T-cell (primary cell): ENCODE measurements at regions not wholly inside any gene's neighbourhood (a gene's known extent, or its start where the extent isn't known, plus 50 kb on each side); places are given as distances from the start of the nearest gene placed in this dataset.

Source experiments
- ATAC-seq, 4 experiments: fragments of 200-7000 bp in 3 of 4; fragments of 150-1000 bp in 1 of 4; cut with Tn5 transposase; replicated peaks in 1 of 4; 1 replicate in 3 of 4; 2 replicates in 1 of 4; pipeline ENCODE4 v1.10.0; 2021; ENCODE audit warnings: moderate library complexity in 3 of 4, mild to moderate bottlenecking in 2 of 4, moderate number of reproducible peaks in 1 of 4
- CTCF ChIA-PET, 2 donors: fragments of 300-600 bp; sonication (Branson Sonifier 250); formaldehyde crosslinking; loops; one replicate each; lab custom pipeline; 2022; ENCODE audit warnings: antibody characterized with exemption in 2 of 2; lab: Charles Lee
- POLR2A ChIA-PET, 2 donors: fragments of 300-600 bp; sonication (Branson Sonifier 250); formaldehyde crosslinking; loops; one replicate each; lab custom pipeline; 2022; ENCODE audit warnings: antibody characterized with exemption in 2 of 2; lab: Charles Lee
- DNase-seq, 35 experiments: peaks; one replicate each; pipeline versions ENCODE4 v3.0.0 to v3.0.0-alpha.2; 2013 to 2023
- H3K27ac ChIP-seq: one replicate; pipeline ENCODE4 v1.5.1; 2013; ENCODE audit warnings: low read length
- H3K27me3 ChIP-seq, 2 experiments: replicated peaks in 1 of 2; 1 replicate in 1 of 2; 2 replicates in 1 of 2; pipeline versions ENCODE4 v1.6.1 to v1.7.0; 2013; ENCODE audit warnings: low read length in 1 of 2, mixed read lengths in 1 of 2; ENCODE audit not compliant: control insufficient read depth in 2 of 2, insufficient read depth in 2 of 2; ENCODE audit errors: extremely low read depth in 1 of 2
- H3K36me3 ChIP-seq, 2 donors: 1 replicate in 1 of 2; 2 replicates in 1 of 2; pipeline versions ENCODE4 v1.6.1 to v1.7.0; 2013; ENCODE audit warnings: low read length in 1 of 2; ENCODE audit not compliant: control insufficient read depth in 2 of 2, insufficient read depth in 1 of 2; ENCODE audit errors: extremely low read depth in 1 of 2
- H3K4me1 ChIP-seq, 2 experiments: 1 replicate in 1 of 2; 2 replicates in 1 of 2; pipeline versions ENCODE4 v1.6.1 to v1.7.0; 2013; ENCODE audit warnings: low read length in 2 of 2, mixed read lengths in 1 of 2; ENCODE audit not compliant: insufficient read depth in 2 of 2, control insufficient read depth in 1 of 2; ENCODE audit errors: extremely low read depth in 1 of 2
- H3K4me3 ChIP-seq, 2 donors: 1 replicate in 1 of 2; 2 replicates in 1 of 2; pipeline versions ENCODE4 v1.5.1 to v1.7.0; 2013; ENCODE audit warnings: mild to moderate bottlenecking in 2 of 2, low read length in 1 of 2, moderate library complexity in 1 of 2; ENCODE audit not compliant: control insufficient read depth in 1 of 2; ENCODE audit errors: extremely low read depth in 1 of 2
- H3K9me3 ChIP-seq: 2 replicates; pipeline ENCODE4 v1.7.0; 2013
- H3K27ac Mint-ChIP-seq, 2 donors: one replicate each; pipeline ENCODE4 v1.8.0; 2020 to 2021; ENCODE audit warnings: mild to moderate bottlenecking in 2 of 2, mixed read lengths in 2 of 2
- H3K27me3 Mint-ChIP-seq, 2 donors: one replicate each; pipeline ENCODE4 v1.8.0; 2021 to 2022; ENCODE audit warnings: mixed read lengths in 2 of 2
- H3K36me3 Mint-ChIP-seq: one replicate; pipeline ENCODE4 v1.8.0; 2021; ENCODE audit warnings: mixed read lengths
- H3K4me1 Mint-ChIP-seq, 3 donors: one replicate each; pipeline ENCODE4 v1.8.0; 2020 to 2022; ENCODE audit warnings: mixed read lengths in 3 of 3, mild to moderate bottlenecking in 1 of 3
- H3K4me3 Mint-ChIP-seq, 3 donors: one replicate each; pipeline ENCODE4 v1.8.0; 2020 to 2022; ENCODE audit warnings: mild to moderate bottlenecking in 3 of 3, mixed read lengths in 3 of 3, moderate library complexity in 3 of 3
- H3K9me3 Mint-ChIP-seq, 3 donors: one replicate each; pipeline ENCODE4 v1.8.0; 2020 to 2022; ENCODE audit warnings: mixed read lengths in 3 of 3
- WGBS: methylation state at CpG from one replicate; pipeline ENCODE4 v1.1.5; 2013; ENCODE audit warnings: missing lambda C conversion rate; ENCODE audit not compliant: insufficient coverage; 5-methylcytosine and 5-hydroxymethylcytosine counted together

DNA sequence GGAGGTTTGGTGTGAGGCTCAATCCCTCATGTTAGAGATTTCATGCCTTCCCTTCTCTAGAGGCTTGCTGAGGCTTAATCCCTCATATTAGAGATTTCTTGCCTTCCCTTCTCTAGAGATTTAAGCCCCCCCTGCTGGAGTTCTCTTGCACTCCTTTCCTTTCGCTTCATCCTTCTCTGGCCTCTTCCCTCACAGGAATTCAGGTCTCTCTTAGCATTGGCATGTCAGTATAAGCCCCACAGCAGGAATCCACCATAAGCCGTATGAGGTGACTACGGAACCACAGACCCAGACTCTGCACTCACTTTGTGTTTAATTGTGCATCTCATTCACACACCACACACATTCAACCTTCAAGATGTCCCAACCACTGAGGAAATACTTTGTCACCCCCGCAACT is 338.6 kb upstream of the POU1F1 start:
- POLR2A ChIA-PET, result no interaction called here
- Histone ChIP-seq H3K4me1 (no peaks in the 10 kb centered on the region), H3K36me3 (no peaks in the 10 kb centered on the region), H3K27ac (no peak overlapping the region), H3K9me3 (no peaks in the 10 kb centered on the region), H3K4me3 (no peak overlapping the region), H3K27me3 (no peaks in the 10 kb centered on the region)
- no peak overlapping the region for H3K4me3 Mint-ChIP-seq
- CTCF ChIA-PET, result no interaction called here
- H3K4me1 Mint-ChIP-seq, result no peaks in the 10 kb centered on the region
- 86% methylated on average over 4 of the region's 4 CpGs for WGBS
- peaks cover 10 to 27% (median 21%) of the 10 kb centered on the region in 3 donors for H3K9me3 Mint-ChIP-seq
- DNase-seq, result no peak
- no peak overlapping the region for H3K27ac Mint-ChIP-seq
- H3K27me3 Mint-ChIP-seq, result no peaks in the 10 kb centered on the region
- no peaks in the 10 kb centered on the region for H3K36me3 Mint-ChIP-seq
- no peak for ATAC-seq

GRCh38 chr3:87607234-87607633 is 330.9 kb upstream of the POU1F1 start:
- no peak for DNase-seq
- ATAC-seq, result no peak
- Mint-ChIP-seq H3K4me3 (no peak overlapping the region), H3K27ac (no peak overlapping the region), H3K36me3 (no peaks in the 10 kb centered on the region), H3K4me1 (no peaks in the 10 kb centered on the region), H3K27me3 (no peaks in the 10 kb centered on the region), H3K9me3 (peaks cover 5 to 19% (median 14%) of the 10 kb centered on the region in 3 donors)
- ChIA-PET CTCF (no interaction called here), POLR2A (no interaction called here)
- Histone ChIP-seq H3K27ac (no peak overlapping the region), H3K4me3 (no peak overlapping the region), H3K4me1 (no peaks in the 10 kb centered on the region), H3K36me3 (no peaks in the 10 kb centered on the region), H3K27me3 (no peaks in the 10 kb centered on the region), H3K9me3 (no peaks in the 10 kb centered on the region)
- WGBS, result no CpG with 5 or more reads among the region's 5 CpGs

DNA sequence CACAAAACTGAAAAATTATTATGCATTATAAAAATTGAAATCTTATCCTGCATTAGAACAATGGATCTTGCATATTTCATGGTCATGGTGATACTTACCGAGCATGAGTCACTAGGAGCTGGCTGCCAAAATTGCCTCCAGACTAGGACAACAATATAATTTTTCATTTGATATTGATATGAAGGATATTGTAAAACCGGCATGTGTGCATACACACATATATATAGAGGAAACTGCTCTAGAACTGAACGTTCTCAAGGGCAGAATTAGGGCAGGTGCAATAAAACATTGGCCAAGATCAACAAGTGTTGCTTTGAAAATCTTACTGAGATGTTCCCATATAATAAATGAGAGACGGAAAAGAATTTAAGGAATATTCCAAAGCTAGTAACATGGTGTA is 319.4 kb upstream of the POU1F1 start:
- Mint-ChIP-seq H3K27ac (no peak overlapping the region), H3K27me3 (no peaks in the 10 kb centered on the region), H3K36me3 (no peaks in the 10 kb centered on the region), H3K9me3 (peaks cover 8 to 16% (median 10%) of the 10 kb centered on the region in 3 donors), H3K4me1 (no peaks in the 10 kb centered on the region), H3K4me3 (no peak overlapping the region)
- H3K4me3 ChIP-seq, result no peak overlapping the region
- no peak for ATAC-seq
- WGBS, result no CpG with 5 or more reads among the region's 4 CpGs
- no peaks in the 10 kb centered on the region for H3K36me3 ChIP-seq
- CTCF ChIA-PET, result no interaction called here
- no peak overlapping the region for H3K27ac ChIP-seq
- H3K9me3 ChIP-seq, result no peaks in the 10 kb centered on the region
- POLR2A ChIA-PET, result no interaction called here
- no peak for DNase-seq
- no peaks in the 10 kb centered on the region for H3K27me3 ChIP-seq
- no peaks in the 10 kb centered on the region for H3K4me1 ChIP-seq

GRCh38 chr3:87581240-87581639 is 304.9 kb upstream of the POU1F1 start:
- H3K4me3 ChIP-seq, result no peak overlapping the region
- POLR2A ChIA-PET, result no interaction called here

GRCh38 chr3:87576752-87577151 is 300.4 kb upstream of the POU1F1 start:
- H3K36me3 Mint-ChIP-seq, result no peaks in the 10 kb centered on the region
- ChIA-PET POLR2A (no interaction called here), CTCF (no interaction called here)
- WGBS, result no CpG with 5 or more reads among the region's 4 CpGs
- H3K27ac Mint-ChIP-seq, result no peak overlapping the region
- no peaks in the 10 kb centered on the region for H3K36me3 ChIP-seq
- H3K4me3 ChIP-seq, result no peak overlapping the region
- DNase-seq, result no peak
- ATAC-seq, result no peak
- no peaks in the 10 kb centered on the region for H3K27me3 ChIP-seq
- H3K27me3 Mint-ChIP-seq, result no peaks in the 10 kb centered on the region
- H3K4me1 ChIP-seq, result no peaks in the 10 kb centered on the region
- no peaks in the 10 kb centered on the region for H3K4me1 Mint-ChIP-seq
- H3K9me3 Mint-ChIP-seq, result no peaks in the 10 kb centered on the region
- H3K9me3 ChIP-seq, result no peaks in the 10 kb centered on the region
- no peak overlapping the region for H3K27ac ChIP-seq
- H3K4me3 Mint-ChIP-seq, result no peak overlapping the region

More at GRCh38 chr3:87581240-87581639, 304.9 kb upstream of the POU1F1 start:
- no peaks in the 10 kb centered on the region for H3K36me3 Mint-ChIP-seq
- WGBS, result no CpG with 5 or more reads among the region's 1 CpG
- no peak overlapping the region for H3K27ac Mint-ChIP-seq
- H3K4me3 Mint-ChIP-seq, result no peak overlapping the region
- H3K9me3 Mint-ChIP-seq, result no peaks in the 10 kb centered on the region
- H3K27me3 Mint-ChIP-seq, result no peaks in the 10 kb centered on the region
- Histone ChIP-seq H3K36me3 (no peaks in the 10 kb centered on the region), H3K4me1 (no peaks in the 10 kb centered on the region), H3K27ac (no peak overlapping the region), H3K9me3 (no peaks in the 10 kb centered on the region), H3K27me3 (no peaks in the 10 kb centered on the region)
- no peaks in the 10 kb centered on the region for H3K4me1 Mint-ChIP-seq
- CTCF ChIA-PET, result no interaction called here
- DNase-seq (no peak), ATAC-seq (no peak)

GRCh38 chr3:87575550-87575949 is 299.2 kb upstream of the POU1F1 start:
- WGBS, result 47% methylated on average over 5 of the region's 5 CpGs
- no peaks in the 10 kb centered on the region for H3K9me3 Mint-ChIP-seq
- no peak overlapping the region for H3K4me3 Mint-ChIP-seq

DNA sequence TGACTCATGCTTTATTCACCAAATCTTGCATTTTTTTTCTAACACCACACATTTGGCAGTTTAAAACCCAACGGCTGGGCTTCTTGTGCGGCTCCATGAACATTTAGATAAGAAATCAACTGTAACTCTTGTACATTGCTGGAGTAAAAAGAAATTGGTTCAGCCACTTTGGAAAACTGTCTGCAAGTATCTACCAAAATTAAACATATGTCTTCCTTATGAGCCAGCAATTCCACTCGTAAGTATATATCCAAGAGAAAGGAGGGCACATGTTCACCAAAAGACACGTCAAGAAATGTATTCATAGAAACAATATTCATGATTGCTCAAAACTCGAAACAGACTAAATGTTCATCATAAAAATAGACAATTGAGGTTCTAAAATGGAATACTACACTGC is 291.9 kb upstream of the POU1F1 start:
- Histone ChIP-seq H3K4me3 (no peak overlapping the region), H3K9me3 (no peaks in the 10 kb centered on the region), H3K27ac (no peak overlapping the region), H3K27me3 (no peaks in the 10 kb centered on the region), H3K36me3 (no peaks in the 10 kb centered on the region), H3K4me1 (no peaks in the 10 kb centered on the region)
- H3K4me1 Mint-ChIP-seq, result no peaks in the 10 kb centered on the region
- no peaks in the 10 kb centered on the region for H3K27me3 Mint-ChIP-seq
- H3K9me3 Mint-ChIP-seq, result no peaks in the 10 kb centered on the region
- WGBS, result 100% methylated on average over 1 of the region's 5 CpGs
- ChIA-PET POLR2A (no interaction called here), CTCF (no interaction called here)
- H3K4me3 Mint-ChIP-seq, result no peak overlapping the region
- no peak for ATAC-seq
- no peaks in the 10 kb centered on the region for H3K36me3 Mint-ChIP-seq
- DNase-seq, result no peak
- no peak overlapping the region for H3K27ac Mint-ChIP-seq

More at GRCh38 chr3:87575550-87575949, 299.2 kb upstream of the POU1F1 start:
- Mint-ChIP-seq H3K4me1 (no peaks in the 10 kb centered on the region), H3K36me3 (no peaks in the 10 kb centered on the region), H3K27me3 (no peaks in the 10 kb centered on the region), H3K27ac (no peak overlapping the region)
- CTCF ChIA-PET, result no interaction called here
- Histone ChIP-seq H3K27ac (no peak overlapping the region), H3K9me3 (no peaks in the 10 kb centered on the region), H3K4me3 (no peak overlapping the region), H3K27me3 (no peaks in the 10 kb centered on the region), H3K36me3 (no peaks in the 10 kb centered on the region), H3K4me1 (no peaks in the 10 kb centered on the region)
- POLR2A ChIA-PET, result no interaction called here
- DNase-seq (no peak), ATAC-seq (no peak)
